ENCODE measurements at regions not wholly inside any gene's neighbourhood (a gene's known extent, or its start where the extent isn't known, plus 50 kb on each side); places are given as distances from the start of the nearest gene placed in this dataset.
"Not testable (repeated sequence)": the region's sequence is repeated elsewhere in the genome, so short reads cannot be mapped to it uniquely, and the experiment has no call there.

GRCh38 chr2:195072806-195073205, 584.2 kb upstream of the SLC39A10 start:
- not testable (repeated sequence) for TF ChIP-seq EZH2phosphoT487 (IDR thresholded peaks at IDR 0.05; ENCODE audit: borderline replicate concordance, low read length); EZH2 (IDR thresholded peaks at IDR 0.05; ENCODE audit: low read length, unreplicated experiment); CTCF (conservative IDR thresholded peaks at IDR 0.05; ENCODE audit: low read depth, low read length)
